ENCODE measurements at regions not wholly inside any gene's neighbourhood (a gene's known extent, or its start where the extent isn't known, plus 50 kb on each side); places are given as distances from the start of the nearest gene placed in this dataset.

DNA sequence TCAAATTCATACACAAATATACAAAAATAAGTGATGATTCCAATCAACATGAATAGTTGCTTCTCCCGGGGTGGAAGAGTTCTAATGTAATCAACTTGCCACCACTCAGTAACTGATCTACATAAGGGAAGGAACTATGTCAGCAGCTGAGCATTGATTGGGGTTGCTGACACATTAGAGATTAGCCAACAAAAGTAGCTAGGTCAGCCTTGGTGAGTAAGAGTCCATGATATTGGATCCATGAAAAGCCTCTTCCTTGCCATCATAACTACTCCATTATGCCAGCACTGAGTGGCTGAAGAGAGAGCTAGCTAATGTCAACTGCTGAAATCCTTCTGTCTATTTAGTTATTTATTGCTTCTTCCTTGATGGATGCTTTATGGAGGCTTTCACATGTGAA is 309.8 kb downstream of the NFIB start:
- TF ChIP-seq JUN (IDR thresholded peaks at IDR 0.05; ENCODE audit: borderline replicate concordance, insufficient read depth, insufficient read length, low read depth): no peak
- no peak for TF ChIP-seq FOS (IDR thresholded peaks at IDR 0.05; ENCODE audit: borderline replicate concordance, insufficient read depth, low read length)
- TF ChIP-seq EZH2 (IDR thresholded peaks at IDR 0.05; ENCODE audit: borderline replicate concordance, low read depth, low read length, severe bottlenecking): no peak
- TF ChIP-seq POLR2A (IDR thresholded peaks at IDR 0.05; ENCODE audit: low read depth, low read length): no peak
- TF ChIP-seq MYC (IDR thresholded peaks at IDR 0.05; ENCODE audit: low read depth, low read length): no peak
- TF ChIP-seq, protein P1, sequence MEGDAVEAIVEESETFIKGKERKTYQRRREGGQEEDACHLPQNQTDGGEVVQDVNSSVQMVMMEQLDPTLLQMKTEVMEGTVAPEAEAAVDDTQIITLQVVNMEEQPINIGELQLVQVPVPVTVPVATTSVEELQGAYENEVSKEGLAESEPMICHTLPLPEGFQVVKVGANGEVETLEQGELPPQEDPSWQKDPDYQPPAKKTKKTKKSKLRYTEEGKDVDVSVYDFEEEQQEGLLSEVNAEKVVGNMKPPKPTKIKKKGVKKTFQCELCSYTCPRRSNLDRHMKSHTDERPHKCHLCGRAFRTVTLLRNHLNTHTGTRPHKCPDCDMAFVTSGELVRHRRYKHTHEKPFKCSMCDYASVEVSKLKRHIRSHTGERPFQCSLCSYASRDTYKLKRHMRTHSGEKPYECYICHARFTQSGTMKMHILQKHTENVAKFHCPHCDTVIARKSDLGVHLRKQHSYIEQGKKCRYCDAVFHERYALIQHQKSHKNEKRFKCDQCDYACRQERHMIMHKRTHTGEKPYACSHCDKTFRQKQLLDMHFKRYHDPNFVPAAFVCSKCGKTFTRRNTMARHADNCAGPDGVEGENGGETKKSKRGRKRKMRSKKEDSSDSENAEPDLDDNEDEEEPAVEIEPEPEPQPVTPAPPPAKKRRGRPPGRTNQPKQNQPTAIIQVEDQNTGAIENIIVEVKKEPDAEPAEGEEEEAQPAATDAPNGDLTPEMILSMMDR (IDR thresholded peaks at IDR 0.05; ENCODE audit: extremely low read depth in 1 of 2, insufficient read depth in 1 of 2, low read depth in 1 of 2, low read length in 2 of 2): no peak
- TF ChIP-seq, protein P2, sequence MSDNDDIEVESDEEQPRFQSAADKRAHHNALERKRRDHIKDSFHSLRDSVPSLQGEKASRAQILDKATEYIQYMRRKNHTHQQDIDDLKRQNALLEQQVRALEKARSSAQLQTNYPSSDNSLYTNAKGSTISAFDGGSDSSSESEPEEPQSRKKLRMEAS (IDR thresholded peaks at IDR 0.05; ENCODE audit: insufficient read depth, insufficient read length): no peak
- TF ChIP-seq POLR2AphosphoS5 (IDR thresholded peaks at IDR 0.05; ENCODE audit: insufficient read depth, low read depth, low read length): no peak
- TF ChIP-seq GATA2 (IDR thresholded peaks at IDR 0.05; ENCODE audit: insufficient read depth, insufficient read length, low read depth, low read length): no peak
- DNase-seq (ENCODE audit: low read depth, low spot score): no peak
- Histone ChIP-seq H4K20me1 (replicated peaks; ENCODE audit: control insufficient read depth, extremely low read depth, insufficient read depth, low read length) (no peaks in the 10 kb centered on the region), H2AFZ (ENCODE audit: low read depth, low read length) (no peak overlapping the region), H3K9ac (replicated peaks; ENCODE audit: extremely low read depth, insufficient read depth, low read length) (no peak overlapping the region), H3K9me1 (replicated peaks; ENCODE audit: control insufficient read depth, extremely low read depth, insufficient read depth, low read length) (no peaks in the 10 kb centered on the region), H3K4me1 (ENCODE audit: control insufficient read depth, extremely low read depth, insufficient read depth, low read length) (no peaks in the 10 kb centered on the region), H3K27me3 (ENCODE audit: control insufficient read depth in 2 of 2, insufficient read depth in 2 of 2, low read length in 2 of 2) (no peaks in the 10 kb centered on the region), H3K27ac (ENCODE audit: insufficient read depth, low read depth, low read length) (no peak overlapping the region), H3K36me3 (ENCODE audit: control insufficient read depth in 2 of 2, extremely low read depth in 1 of 2, insufficient read depth in 2 of 2, low read length in 2 of 2) (no peaks in the 10 kb centered on the region), H3K9me3 (replicated peaks; ENCODE audit: control insufficient read depth, insufficient read depth, low read length) (no peaks in the 10 kb centered on the region), H3K79me2 (ENCODE audit: control insufficient read depth, insufficient read depth, low read length) (no peaks in the 10 kb centered on the region), H3K4me3 (replicated peaks in 1 of 3; ENCODE audit: insufficient read depth in 1 of 3, low read depth in 1 of 3, low read length in 3 of 3) (no peak overlapping the region), H3K4me2 (ENCODE audit: insufficient read depth, low read length) (no peak overlapping the region)
- no peak for FAIRE-seq
- dilution Hi-C loops (cut with MboI; ENCODE audit: extremely low pct_ligation_motif_present, low sequenced_read_pairs) (no loop called here), intact Hi-C loops (cut with micrococcal nuclease) (no loop called here)
- ChIA-PET CTCF (no interaction called here), POLR2A (no interaction called here)
- BruUV-seq (replicated peaks): no TSS peak

All from endothelial cell of umbilical vein (primary cell).